ENCODE measurements at regions not wholly inside any gene's neighbourhood (a gene's known extent, or its start where the extent isn't known, plus 50 kb on each side); places are given as distances from the start of the nearest gene placed in this dataset.

- TF ChIP-seq CTCF (IDR thresholded peaks at IDR 0.05 in 4 of 5, conservative IDR thresholded peaks at IDR 0.05 in 1 of 5): no peak
- no peak for TF ChIP-seq POLR2A (IDR thresholded peaks at IDR 0.05)
These were observed 213.7 kb downstream of the ANKRD60 start for GRCh38 chr20:58014628-58015315.
